ENCODE measurements at regions not wholly inside any gene's neighbourhood (a gene's known extent, or its start where the extent isn't known, plus 50 kb on each side); places are given as distances from the start of the nearest gene placed in this dataset.

DNA sequence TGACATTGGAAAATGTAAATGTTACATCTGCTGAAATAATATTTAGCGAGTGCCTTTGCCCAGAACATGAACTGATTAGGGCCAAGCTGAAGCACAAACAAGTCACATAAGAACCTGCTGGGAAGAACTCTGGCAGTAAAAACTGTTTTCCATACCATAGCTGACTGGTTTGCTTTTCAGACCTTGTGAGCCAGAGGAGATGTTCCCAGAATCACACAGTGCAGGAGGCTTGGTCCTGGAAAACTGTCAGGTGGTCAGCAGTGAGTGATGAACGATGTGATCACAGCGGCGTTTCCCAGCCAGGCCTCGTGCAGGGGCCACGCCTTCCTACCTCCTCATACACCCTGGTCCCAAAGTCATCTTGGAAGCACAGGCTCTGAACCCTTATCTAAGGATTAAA, 164.2 kb upstream of the EEPD1 start (continued):
- TF ChIP-seq, protein P1, sequence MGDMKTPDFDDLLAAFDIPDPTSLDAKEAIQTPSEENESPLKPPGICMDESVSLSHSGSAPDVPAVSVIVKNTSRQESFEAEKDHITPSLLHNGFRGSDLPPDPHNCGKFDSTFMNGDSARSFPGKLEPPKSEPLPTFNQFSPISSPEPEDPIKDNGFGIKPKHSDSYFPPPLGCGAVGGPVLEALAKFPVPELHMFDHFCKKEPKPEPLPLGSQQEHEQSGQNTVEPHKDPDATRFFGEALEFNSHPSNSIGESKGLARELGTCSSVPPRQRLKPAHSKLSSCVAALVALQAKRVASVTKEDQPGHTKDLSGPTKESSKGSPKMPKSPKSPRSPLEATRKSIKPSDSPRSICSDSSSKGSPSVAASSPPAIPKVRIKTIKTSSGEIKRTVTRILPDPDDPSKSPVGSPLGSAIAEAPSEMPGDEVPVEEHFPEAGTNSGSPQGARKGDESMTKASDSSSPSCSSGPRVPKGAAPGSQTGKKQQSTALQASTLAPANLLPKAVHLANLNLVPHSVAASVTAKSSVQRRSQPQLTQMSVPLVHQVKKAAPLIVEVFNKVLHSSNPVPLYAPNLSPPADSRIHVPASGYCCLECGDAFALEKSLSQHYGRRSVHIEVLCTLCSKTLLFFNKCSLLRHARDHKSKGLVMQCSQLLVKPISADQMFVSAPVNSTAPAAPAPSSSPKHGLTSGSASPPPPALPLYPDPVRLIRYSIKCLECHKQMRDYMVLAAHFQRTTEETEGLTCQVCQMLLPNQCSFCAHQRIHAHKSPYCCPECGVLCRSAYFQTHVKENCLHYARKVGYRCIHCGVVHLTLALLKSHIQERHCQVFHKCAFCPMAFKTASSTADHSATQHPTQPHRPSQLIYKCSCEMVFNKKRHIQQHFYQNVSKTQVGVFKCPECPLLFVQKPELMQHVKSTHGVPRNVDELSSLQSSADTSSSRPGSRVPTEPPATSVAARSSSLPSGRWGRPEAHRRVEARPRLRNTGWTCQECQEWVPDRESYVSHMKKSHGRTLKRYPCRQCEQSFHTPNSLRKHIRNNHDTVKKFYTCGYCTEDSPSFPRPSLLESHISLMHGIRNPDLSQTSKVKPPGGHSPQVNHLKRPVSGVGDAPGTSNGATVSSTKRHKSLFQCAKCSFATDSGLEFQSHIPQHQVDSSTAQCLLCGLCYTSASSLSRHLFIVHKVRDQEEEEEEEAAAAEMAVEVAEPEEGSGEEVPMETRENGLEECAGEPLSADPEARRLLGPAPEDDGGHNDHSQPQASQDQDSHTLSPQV (IDR thresholded peaks at IDR 0.05) = no peak

GRCh38 chr7:35991511-35992232, 161.4 kb upstream of the EEPD1 start:
- ATAC-seq = no peak
- Histone ChIP-seq H2AFZ (ENCODE audit: control insufficient read depth, low read depth, low read length) (no peak overlapping the region), H3K27ac (ENCODE audit: control insufficient read depth, insufficient read depth) (no peak overlapping the region), H3K27me3 (replicated peaks in 1 of 2; ENCODE audit: control insufficient read depth in 2 of 2, insufficient read depth in 2 of 2, low read length in 1 of 2) (peaks cover 0 to 3% of the 10 kb centered on the region in 2 experiments; a peak in 1 of 4 replicates), H3K4me3 (no peak overlapping the region), H3K4me1 (ENCODE audit: control insufficient read depth, insufficient read depth, low read length) (no peaks in the 10 kb centered on the region), H3K36me3 (ENCODE audit: control insufficient read depth in 2 of 2, insufficient read depth in 2 of 2, low read length in 1 of 2) (no peaks in the 10 kb centered on the region), H3K79me2 (ENCODE audit: control insufficient read depth, insufficient read depth, low read length) (no peaks in the 10 kb centered on the region), H3K4me2 (ENCODE audit: control insufficient read depth, insufficient read depth) (no peak overlapping the region), H3K9ac (ENCODE audit: control insufficient read depth, insufficient read depth, low read length) (no peak overlapping the region), H4K20me1 (ENCODE audit: control insufficient read depth, insufficient read depth) (no peaks in the 10 kb centered on the region), H3K9me3 (replicated peaks; ENCODE audit: control insufficient read depth, insufficient read depth, low read length) (no peaks in the 10 kb centered on the region)
- ChIA-PET POLR2A (no interaction called here), RAD21 (ENCODE audit: unreplicated experiment) (no interaction called here), CTCF (no interaction called here), SMC1A (ENCODE audit: uncharacterized antibody, unreplicated experiment) (no interaction called here)
- FAIRE-seq = no peak
- TF ChIP-seq ZZZ3 (IDR thresholded peaks at IDR 0.05; ENCODE audit: control insufficient read depth, insufficient read length, low read depth) = no peak
- TF ChIP-seq EZH2 (IDR thresholded peaks at IDR 0.05; ENCODE audit: borderline replicate concordance, control insufficient read depth, low read depth, low read length) = no peak
- TF ChIP-seq SMAD1 (IDR thresholded peaks at IDR 0.05; ENCODE audit: low read depth, partially characterized antibody) = no peak
- TF ChIP-seq, protein P2, sequence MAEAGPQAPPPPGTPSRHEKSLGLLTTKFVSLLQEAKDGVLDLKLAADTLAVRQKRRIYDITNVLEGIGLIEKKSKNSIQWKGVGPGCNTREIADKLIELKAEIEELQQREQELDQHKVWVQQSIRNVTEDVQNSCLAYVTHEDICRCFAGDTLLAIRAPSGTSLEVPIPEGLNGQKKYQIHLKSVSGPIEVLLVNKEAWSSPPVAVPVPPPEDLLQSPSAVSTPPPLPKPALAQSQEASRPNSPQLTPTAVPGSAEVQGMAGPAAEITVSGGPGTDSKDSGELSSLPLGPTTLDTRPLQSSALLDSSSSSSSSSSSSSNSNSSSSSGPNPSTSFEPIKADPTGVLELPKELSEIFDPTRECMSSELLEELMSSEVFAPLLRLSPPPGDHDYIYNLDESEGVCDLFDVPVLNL (IDR thresholded peaks at IDR 0.05; ENCODE audit: low read depth, low read length) = no peak
- TF ChIP-seq IKZF2 (IDR thresholded peaks at IDR 0.05) = no peak
- TF ChIP-seq, protein P3, sequence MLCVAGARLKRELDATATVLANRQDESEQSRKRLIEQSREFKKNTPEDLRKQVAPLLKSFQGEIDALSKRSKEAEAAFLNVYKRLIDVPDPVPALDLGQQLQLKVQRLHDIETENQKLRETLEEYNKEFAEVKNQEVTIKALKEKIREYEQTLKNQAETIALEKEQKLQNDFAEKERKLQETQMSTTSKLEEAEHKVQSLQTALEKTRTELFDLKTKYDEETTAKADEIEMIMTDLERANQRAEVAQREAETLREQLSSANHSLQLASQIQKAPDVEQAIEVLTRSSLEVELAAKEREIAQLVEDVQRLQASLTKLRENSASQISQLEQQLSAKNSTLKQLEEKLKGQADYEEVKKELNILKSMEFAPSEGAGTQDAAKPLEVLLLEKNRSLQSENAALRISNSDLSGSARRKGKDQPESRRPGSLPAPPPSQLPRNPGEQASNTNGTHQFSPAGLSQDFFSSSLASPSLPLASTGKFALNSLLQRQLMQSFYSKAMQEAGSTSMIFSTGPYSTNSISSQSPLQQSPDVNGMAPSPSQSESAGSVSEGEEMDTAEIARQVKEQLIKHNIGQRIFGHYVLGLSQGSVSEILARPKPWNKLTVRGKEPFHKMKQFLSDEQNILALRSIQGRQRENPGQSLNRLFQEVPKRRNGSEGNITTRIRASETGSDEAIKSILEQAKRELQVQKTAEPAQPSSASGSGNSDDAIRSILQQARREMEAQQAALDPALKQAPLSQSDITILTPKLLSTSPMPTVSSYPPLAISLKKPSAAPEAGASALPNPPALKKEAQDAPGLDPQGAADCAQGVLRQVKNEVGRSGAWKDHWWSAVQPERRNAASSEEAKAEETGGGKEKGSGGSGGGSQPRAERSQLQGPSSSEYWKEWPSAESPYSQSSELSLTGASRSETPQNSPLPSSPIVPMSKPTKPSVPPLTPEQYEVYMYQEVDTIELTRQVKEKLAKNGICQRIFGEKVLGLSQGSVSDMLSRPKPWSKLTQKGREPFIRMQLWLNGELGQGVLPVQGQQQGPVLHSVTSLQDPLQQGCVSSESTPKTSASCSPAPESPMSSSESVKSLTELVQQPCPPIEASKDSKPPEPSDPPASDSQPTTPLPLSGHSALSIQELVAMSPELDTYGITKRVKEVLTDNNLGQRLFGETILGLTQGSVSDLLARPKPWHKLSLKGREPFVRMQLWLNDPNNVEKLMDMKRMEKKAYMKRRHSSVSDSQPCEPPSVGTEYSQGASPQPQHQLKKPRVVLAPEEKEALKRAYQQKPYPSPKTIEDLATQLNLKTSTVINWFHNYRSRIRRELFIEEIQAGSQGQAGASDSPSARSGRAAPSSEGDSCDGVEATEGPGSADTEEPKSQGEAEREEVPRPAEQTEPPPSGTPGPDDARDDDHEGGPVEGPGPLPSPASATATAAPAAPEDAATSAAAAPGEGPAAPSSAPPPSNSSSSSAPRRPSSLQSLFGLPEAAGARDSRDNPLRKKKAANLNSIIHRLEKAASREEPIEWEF (IDR thresholded peaks at IDR 0.05; ENCODE audit: insufficient replicate concordance, low read depth, low read length) = no peak
- no peak for DNase-seq (ENCODE audit: low read depth, low spot score)
- WGBS (ENCODE audit: insufficient coverage, insufficient replicate concordance, low lambda C conversion rate, missing lambda C conversion rate) = 46% methylated on average over 6 of the region's 6 CpGs
- BruUV-seq (replicated peaks) = no TSS peak
- in situ Hi-C loops (cut with MboI) (no loop called here), intact Hi-C loops (cut with micrococcal nuclease; ENCODE audit: unreplicated experiment) (no loop called here)
